GM23338 (cell line): ENCODE measurements at regions not wholly inside any gene's neighbourhood (a gene's known extent, or its start where the extent isn't known, plus 50 kb on each side); places are given as distances from the start of the nearest gene placed in this dataset.

Experiments
- ATAC-seq: fragments of 200-7000 bp; cut with Tn5 transposase; 3 replicates; pipeline ENCODE4 v1.9.1; 2020
- DNase-seq: peaks from one replicate; pipeline ENCODE4 v3.0.0-alpha.2; 2015; ENCODE audit warnings: low spot score
- H2AFZ ChIP-seq: fragments of 200-600 bp; sonication (generic); 2 replicates; pipeline ENCODE4 v1.8.0; 2016; ENCODE audit warnings: antibody characterized with exemption, mild to moderate bottlenecking, moderate library complexity
- H3F3A ChIP-seq: fragments of 200-600 bp; sonication (generic); replicated peaks from 2 replicates; pipeline ENCODE4 v1.8.0; 2017; ENCODE audit warnings: antibody characterized with exemption, mixed run types, low read depth
- H3K27ac ChIP-seq: fragments of 200-600 bp; sonication (generic); 2 replicates; pipeline ENCODE4 v1.6.1; 2016; ENCODE audit warnings: low read depth
- H3K27me3 ChIP-seq: fragments of 200-600 bp; sonication (generic); 2 replicates; pipeline ENCODE4 v1.8.0; 2016; ENCODE audit warnings: mild to moderate bottlenecking, mixed run types, moderate library complexity; ENCODE audit not compliant: insufficient read depth
- H3K36me3 ChIP-seq: fragments of 200-600 bp; sonication (generic); 2 replicates; pipeline ENCODE4 v1.8.0; 2016; ENCODE audit warnings: mild to moderate bottlenecking; ENCODE audit not compliant: insufficient read depth
- H3K4me1 ChIP-seq: fragments of 200-600 bp; sonication (generic); 2 replicates; pipeline ENCODE4 v1.8.0; 2016; ENCODE audit warnings: mild to moderate bottlenecking, moderate library complexity; ENCODE audit not compliant: insufficient read depth
- H3K4me2 ChIP-seq: fragments of 200-600 bp; sonication (generic); 2 replicates; pipeline ENCODE4 v1.7.1; 2017; ENCODE audit warnings: mixed run types
- H3K4me3 ChIP-seq: fragments of 200-600 bp; sonication (generic); 2 replicates; pipeline ENCODE4 v1.6.1; 2016; ENCODE audit warnings: mixed run types
- H3K79me2 ChIP-seq: fragments of 200-600 bp; sonication (generic); replicated peaks from 2 replicates; pipeline ENCODE4 v1.8.0; 2017; ENCODE audit warnings: mild to moderate bottlenecking; ENCODE audit not compliant: insufficient read depth
- H3K9me2 ChIP-seq: fragments of 200-600 bp; sonication (generic); 2 replicates; pipeline ENCODE4 v1.8.0; 2017; ENCODE audit not compliant: insufficient read depth
- H4K20me1 ChIP-seq: fragments of 200-600 bp; sonication (generic); replicated peaks from 2 replicates; pipeline ENCODE4 v1.8.0; 2017; ENCODE audit warnings: mild to moderate bottlenecking; ENCODE audit not compliant: insufficient read depth
- H3K27ac Mint-ChIP-seq: 2 replicates; pipeline ENCODE4 v1.8.0; 2020; ENCODE audit warnings: inconsistent platforms, mild to moderate bottlenecking, moderate library complexity, mixed read lengths
- H3K27me3 Mint-ChIP-seq: 3 replicates; pipeline ENCODE4 v1.8.0; 2022; ENCODE audit warnings: low read depth, mild to moderate bottlenecking, moderate library complexity, mixed read lengths, inconsistent platforms; ENCODE audit not compliant: insufficient read depth, poor library complexity
- H3K36me3 Mint-ChIP-seq: 3 replicates; pipeline ENCODE4 v1.8.0; 2021; ENCODE audit warnings: low read depth, mild to moderate bottlenecking, inconsistent platforms, moderate library complexity, mixed read lengths
- H3K4me1 Mint-ChIP-seq: 3 replicates; pipeline ENCODE4 v1.8.0; 2020; ENCODE audit warnings: mild to moderate bottlenecking, inconsistent platforms, mixed read lengths
- H3K4me3 Mint-ChIP-seq: 3 replicates; pipeline ENCODE4 v1.8.0; 2021; ENCODE audit warnings: moderate library complexity, mild to moderate bottlenecking, inconsistent platforms, mixed read lengths
- H3K9me3 Mint-ChIP-seq: 3 replicates; pipeline ENCODE4 v1.8.0; 2020; ENCODE audit warnings: moderate library complexity, mild to moderate bottlenecking, inconsistent platforms, mixed read lengths
- CREB1 ChIP-seq: fragments of 250-450 bp; sonication (Bioruptor Pico); IDR thresholded peaks from 2 replicates; pipeline ENCODE4 v1.5.0; 2020; ENCODE audit warnings: low read depth, mild to moderate bottlenecking, moderate library complexity
- EZH2 ChIP-seq: fragments of 200-600 bp; sonication (generic); IDR thresholded peaks from one replicate; pipeline ENCODE4 v1.8.0; 2017; ENCODE audit warnings: antibody characterized with exemption, mild to moderate bottlenecking, low read depth; ENCODE audit not compliant: unreplicated experiment
- EZH2phosphoT487 ChIP-seq: fragments of 200-600 bp; sonication (generic); IDR thresholded peaks from one replicate; pipeline ENCODE4 v1.8.1; 2018; ENCODE audit warnings: antibody characterized with exemption; ENCODE audit not compliant: unreplicated experiment
- NANOG ChIP-seq: IDR thresholded peaks from 2 replicates; pipeline ENCODE4 v1.6.1; 2016; ENCODE audit warnings: antibody characterized with exemption, borderline replicate concordance
- POLR2AphosphoS5 ChIP-seq: IDR thresholded peaks from 2 replicates; pipeline ENCODE4 v1.6.1; 2016; ENCODE audit warnings: antibody characterized with exemption, low read depth
- STAT1 ChIP-seq: IDR thresholded peaks from one replicate; pipeline ENCODE4 v1.6.1; 2016; ENCODE audit warnings: antibody characterized with exemption; ENCODE audit not compliant: unreplicated experiment
- ZNF331 ChIP-seq: fragments of 250-450 bp; sonication (Bioruptor Pico); IDR thresholded peaks from 2 replicates; pipeline ENCODE4 v1.5.0; 2020; ENCODE audit warnings: low read depth, mild to moderate bottlenecking, moderate library complexity
- TF ChIP-seq, protein P1 (sequence below): fragments of 250-450 bp; sonication (Bioruptor Pico); IDR thresholded peaks from 2 replicates; pipeline ENCODE4 v1.5.0; 2020; ENCODE audit warnings: mild to moderate bottlenecking, moderate library complexity
- TF ChIP-seq, protein P2 (sequence below), 2 experiments: fragments of 200-600 bp in 1 of 2; sonication (generic) in 1 of 2; conservative IDR thresholded peaks; 2 replicates each; pipeline versions ENCODE4 v1.5.1 to v1.6.1; 2016 to 2017; ENCODE audit warnings: antibody characterized with exemption in 2 of 2, low read depth in 2 of 2, mild to moderate bottlenecking in 2 of 2, moderate library complexity in 1 of 2

DNA sequence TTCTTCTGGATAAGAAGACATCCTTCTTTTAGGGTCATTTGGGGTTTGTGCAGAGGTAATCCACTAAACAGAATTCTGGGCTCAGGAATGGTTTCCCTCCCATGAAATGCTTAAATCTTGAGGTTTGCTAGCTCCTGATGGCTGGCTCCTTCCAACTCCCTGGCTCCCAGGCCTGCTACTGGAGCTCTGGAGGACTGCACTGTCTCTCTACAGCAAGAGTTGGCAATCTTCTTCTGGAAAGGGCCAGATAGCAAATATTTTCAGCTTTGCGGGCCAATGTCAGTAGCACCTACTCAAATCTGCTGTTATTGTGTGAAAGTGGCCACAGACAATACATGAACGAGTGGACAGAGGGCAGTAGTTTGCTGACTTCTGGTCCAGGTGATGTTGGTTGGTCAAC lies 174.2 kb upstream of the CTBP2 start (continued):
- TF ChIP-seq, protein P1, sequence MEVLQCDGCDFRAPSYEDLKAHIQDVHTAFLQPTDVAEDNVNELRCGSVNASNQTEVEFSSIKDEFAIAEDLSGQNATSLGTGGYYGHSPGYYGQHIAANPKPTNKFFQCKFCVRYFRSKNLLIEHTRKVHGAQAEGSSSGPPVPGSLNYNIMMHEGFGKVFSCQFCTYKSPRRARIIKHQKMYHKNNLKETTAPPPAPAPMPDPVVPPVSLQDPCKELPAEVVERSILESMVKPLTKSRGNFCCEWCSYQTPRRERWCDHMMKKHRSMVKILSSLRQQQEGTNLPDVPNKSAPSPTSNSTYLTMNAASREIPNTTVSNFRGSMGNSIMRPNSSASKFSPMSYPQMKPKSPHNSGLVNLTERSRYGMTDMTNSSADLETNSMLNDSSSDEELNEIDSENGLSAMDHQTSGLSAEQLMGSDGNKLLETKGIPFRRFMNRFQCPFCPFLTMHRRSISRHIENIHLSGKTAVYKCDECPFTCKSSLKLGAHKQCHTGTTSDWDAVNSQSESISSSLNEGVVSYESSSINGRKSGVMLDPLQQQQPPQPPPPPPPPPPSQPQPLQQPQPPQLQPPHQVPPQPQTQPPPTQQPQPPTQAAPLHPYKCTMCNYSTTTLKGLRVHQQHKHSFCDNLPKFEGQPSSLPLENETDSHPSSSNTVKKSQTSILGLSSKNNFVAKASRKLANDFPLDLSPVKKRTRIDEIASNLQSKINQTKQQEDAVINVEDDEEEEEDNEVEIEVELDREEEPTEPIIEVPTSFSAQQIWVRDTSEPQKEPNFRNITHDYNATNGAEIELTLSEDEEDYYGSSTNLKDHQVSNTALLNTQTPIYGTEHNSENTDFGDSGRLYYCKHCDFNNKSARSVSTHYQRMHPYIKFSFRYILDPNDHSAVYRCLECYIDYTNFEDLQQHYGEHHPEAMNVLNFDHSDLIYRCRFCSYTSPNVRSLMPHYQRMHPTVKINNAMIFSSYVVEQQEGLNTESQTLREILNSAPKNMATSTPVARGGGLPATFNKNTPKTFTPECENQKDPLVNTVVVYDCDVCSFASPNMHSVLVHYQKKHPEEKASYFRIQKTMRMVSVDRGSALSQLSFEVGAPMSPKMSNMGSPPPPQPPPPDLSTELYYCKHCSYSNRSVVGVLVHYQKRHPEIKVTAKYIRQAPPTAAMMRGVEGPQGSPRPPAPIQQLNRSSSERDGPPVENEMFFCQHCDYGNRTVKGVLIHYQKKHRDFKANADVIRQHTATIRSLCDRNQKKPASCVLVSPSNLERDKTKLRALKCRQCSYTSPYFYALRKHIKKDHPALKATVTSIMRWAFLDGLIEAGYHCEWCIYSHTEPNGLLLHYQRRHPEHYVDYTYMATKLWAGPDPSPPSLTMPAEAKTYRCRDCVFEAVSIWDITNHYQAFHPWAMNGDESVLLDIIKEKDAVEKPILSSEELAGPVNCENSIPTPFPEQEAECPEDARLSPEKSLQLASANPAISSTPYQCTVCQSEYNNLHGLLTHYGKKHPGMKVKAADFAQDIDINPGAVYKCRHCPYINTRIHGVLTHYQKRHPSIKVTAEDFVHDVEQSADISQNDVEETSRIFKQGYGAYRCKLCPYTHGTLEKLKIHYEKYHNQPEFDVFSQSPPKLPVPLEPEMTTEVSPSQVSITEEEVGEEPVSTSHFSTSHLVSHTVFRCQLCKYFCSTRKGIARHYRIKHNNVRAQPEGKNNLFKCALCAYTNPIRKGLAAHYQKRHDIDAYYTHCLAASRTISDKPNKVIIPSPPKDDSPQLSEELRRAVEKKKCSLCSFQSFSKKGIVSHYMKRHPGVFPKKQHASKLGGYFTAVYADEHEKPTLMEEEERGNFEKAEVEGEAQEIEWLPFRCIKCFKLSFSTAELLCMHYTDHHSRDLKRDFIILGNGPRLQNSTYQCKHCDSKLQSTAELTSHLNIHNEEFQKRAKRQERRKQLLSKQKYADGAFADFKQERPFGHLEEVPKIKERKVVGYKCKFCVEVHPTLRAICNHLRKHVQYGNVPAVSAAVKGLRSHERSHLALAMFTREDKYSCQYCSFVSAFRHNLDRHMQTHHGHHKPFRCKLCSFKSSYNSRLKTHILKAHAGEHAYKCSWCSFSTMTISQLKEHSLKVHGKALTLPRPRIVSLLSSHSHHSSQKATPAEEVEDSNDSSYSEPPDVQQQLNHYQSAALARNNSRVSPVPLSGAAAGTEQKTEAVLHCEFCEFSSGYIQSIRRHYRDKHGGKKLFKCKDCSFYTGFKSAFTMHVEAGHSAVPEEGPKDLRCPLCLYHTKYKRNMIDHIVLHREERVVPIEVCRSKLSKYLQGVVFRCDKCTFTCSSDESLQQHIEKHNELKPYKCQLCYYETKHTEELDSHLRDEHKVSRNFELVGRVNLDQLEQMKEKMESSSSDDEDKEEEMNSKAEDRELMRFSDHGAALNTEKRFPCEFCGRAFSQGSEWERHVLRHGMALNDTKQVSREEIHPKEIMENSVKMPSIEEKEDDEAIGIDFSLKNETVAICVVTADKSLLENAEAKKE: no peak
- no peak for TF ChIP-seq POLR2AphosphoS5
- TF ChIP-seq EZH2: no peak
- TF ChIP-seq CREB1: no peak
- TF ChIP-seq NANOG: no peak
- TF ChIP-seq EZH2phosphoT487: no peak
- TF ChIP-seq, protein P2, sequence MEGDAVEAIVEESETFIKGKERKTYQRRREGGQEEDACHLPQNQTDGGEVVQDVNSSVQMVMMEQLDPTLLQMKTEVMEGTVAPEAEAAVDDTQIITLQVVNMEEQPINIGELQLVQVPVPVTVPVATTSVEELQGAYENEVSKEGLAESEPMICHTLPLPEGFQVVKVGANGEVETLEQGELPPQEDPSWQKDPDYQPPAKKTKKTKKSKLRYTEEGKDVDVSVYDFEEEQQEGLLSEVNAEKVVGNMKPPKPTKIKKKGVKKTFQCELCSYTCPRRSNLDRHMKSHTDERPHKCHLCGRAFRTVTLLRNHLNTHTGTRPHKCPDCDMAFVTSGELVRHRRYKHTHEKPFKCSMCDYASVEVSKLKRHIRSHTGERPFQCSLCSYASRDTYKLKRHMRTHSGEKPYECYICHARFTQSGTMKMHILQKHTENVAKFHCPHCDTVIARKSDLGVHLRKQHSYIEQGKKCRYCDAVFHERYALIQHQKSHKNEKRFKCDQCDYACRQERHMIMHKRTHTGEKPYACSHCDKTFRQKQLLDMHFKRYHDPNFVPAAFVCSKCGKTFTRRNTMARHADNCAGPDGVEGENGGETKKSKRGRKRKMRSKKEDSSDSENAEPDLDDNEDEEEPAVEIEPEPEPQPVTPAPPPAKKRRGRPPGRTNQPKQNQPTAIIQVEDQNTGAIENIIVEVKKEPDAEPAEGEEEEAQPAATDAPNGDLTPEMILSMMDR (conservative IDR thresholded peaks at IDR 0.05; ENCODE audit: low read depth in 2 of 2): no peak
- no peak for TF ChIP-seq ZNF331 (CRISPR knock-in tag)

DNA sequence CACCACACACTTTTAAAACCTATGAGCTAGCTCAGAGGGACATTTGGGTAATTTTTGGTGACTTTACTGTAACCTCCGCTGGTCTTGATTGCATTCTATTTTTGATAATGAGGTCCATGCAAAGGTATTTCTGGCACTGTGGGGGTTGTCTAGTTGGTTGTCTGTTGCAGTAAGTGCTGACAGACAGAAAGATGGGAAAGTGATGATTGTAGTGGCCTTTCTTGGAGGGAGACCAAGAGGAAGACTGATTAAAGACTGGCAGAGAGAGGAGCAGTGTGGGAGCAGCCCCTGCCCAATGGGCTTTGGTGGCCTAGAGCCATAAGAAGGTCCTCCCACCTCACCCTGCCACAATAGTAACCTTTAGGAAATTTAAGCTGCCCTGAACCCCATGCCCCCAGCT lies 173.4 kb upstream of the CTBP2 start:
- Mint-ChIP-seq H3K9me3 (no peaks in the 10 kb centered on the region; the same call in 2 of the 3 replicates), H3K4me1 (peaks cover 2% of the 10 kb centered on the region; the same call in 2 of the 3 replicates), H3K27me3 (peaks cover 2% of the 10 kb centered on the region), H3K4me3 (no peak overlapping the region), H3K27ac (no peak overlapping the region), H3K36me3 (no peaks in the 10 kb centered on the region)
- DNase-seq (no peak), ATAC-seq (no peak)
- no peaks in the 10 kb centered on the region for H4K20me1 ChIP-seq
- no peaks in the 10 kb centered on the region for H3K36me3 ChIP-seq
- H3F3A ChIP-seq: no peaks in the 10 kb centered on the region
- no peaks in the 10 kb centered on the region for H3K79me2 ChIP-seq
- no peaks in the 10 kb centered on the region for H3K4me1 ChIP-seq
- H3K9me2 ChIP-seq: peaks cover 16% of the 10 kb centered on the region
- no peak overlapping the region for H3K4me3 ChIP-seq
- no peak overlapping the region for H3K4me2 ChIP-seq
- H2AFZ ChIP-seq: no peak overlapping the region
- H3K27ac ChIP-seq: no peak overlapping the region
- no peaks in the 10 kb centered on the region for H3K27me3 ChIP-seq
- TF ChIP-seq STAT1 (no peak), ZNF331 (CRISPR knock-in tag) (no peak), NANOG (no peak)
- TF ChIP-seq, protein P1: no peak
